Fibroblast of skin of abdomen (primary cell): ENCODE measurements at regions not wholly inside any gene's neighbourhood (a gene's known extent, or its start where the extent isn't known, plus 50 kb on each side); places are given as distances from the start of the nearest gene placed in this dataset.

Source experiments
- DNase-seq: peaks from one replicate; pipeline ENCODE4 v3.0.0-alpha.2; 2013

DNA sequence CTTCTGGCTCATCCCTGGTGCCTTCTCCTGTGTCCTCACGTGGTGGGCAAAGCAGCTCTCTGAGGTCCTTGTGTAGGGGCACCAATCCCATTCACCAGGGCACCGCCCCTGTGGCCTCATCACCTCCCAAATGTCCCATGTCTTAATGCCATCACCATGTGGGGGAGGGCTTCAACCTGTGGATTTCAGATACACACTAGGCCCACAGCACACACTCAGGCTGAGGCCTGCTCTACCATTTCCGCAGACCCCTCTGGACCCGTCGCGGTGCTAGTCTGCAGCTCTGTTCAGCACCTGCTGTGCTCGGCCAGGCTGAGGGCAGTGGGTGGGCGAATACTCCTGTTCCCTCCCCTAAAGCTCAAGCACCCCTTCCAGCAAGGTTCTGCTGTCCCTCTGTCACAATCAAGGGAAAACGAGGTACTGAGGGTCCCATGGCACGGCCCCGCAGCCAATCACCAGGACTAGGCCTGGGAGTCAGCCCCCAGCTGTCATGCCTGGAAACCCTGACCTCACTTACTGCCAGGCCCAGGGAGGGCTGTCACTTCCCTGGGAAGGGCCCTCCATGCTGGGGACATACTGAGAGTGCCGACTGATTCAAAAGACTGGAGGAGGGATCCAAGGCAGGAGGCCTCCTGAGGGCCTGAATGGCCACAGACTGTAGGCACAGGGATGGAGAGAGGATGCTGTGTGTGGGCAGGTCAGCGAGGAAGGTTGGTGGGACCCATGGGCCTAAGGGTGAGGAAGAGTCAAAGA is 123.8 kb upstream of the RET start:
- DNase-seq, result no peak

DNA sequence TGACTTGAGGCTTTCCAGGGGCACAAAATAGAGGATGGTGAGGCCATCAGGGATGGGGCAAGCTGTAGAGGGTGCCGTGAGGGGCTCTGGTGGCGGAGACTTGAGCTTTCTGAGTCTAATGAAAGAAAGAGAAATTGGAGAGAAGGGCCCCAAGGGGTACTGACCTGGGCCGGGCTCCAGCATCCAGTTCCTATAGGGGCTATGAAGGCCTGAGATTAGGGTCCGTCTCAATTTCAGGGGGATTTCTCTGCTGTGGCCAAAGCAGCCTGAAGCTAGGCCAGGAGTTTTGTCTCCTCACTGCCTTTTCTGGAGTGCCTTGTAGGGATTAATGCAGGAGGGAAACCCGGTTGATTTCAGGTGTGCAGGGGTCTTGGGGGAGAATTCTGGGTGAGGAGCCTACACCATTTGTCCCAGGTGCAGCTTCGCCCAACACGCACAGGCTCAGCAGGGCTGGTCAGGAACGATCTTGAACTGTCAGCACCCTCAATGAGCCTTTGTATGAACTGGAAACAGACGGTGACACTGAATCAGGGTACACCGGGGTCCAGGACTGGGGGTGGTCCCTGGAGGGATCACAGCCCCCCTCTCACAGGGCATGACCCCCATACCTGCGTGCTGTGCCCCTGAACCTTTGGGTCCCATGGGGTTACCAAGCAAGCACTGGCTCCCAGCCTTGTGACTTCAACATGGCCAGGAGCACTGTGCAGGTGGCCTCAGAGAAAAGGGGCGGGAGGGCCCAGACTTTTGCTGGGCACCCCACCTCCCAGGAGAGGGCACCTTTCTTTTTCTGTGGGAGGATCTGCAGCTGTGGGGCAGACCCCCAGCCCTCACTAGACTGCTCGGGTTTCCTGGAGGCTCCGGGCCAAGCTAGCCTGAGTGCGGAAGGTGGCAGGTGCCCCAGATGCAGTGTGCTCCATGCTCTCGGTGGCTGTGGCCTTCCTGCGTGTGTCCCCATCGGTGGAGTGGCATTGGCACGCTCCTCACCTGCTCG is 122.9 kb upstream of the RET start:
- DNase-seq, result no peak

DNA sequence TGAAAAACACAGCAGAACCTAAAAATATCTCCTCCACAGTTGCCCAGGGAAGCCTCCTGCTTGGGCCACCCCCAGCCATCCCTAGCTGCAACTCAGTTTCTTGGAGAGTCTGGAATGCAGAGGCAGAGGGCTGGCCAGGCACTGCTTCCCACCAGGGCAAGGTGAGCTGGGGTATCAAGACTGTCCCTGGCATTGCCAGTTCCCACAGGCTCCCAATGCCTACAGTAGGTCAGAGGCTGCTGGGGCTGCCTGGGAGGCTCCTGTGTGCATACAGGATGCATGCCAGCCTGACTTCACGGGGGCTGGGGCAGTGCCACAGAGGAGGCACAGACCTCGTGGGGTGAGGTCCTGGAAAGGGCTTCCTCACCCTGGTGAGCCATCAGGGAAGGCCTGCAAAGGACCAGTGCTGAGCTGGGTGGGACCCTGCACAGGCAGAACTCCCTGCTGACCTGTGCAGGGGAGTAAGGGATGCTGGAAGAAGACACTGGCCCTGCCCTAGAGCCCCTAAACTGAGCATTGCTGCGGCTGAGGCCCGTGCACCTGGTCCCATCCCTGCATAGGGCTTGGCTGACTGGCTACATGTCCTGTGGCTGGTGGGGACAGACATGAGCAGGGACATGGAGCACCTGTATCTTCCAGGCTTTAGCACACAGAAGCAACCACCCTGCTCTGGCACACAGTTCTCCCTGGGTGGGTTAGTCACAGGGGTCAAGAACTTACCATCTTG is 121.9 kb upstream of the RET start:
- no peak for DNase-seq

DNA sequence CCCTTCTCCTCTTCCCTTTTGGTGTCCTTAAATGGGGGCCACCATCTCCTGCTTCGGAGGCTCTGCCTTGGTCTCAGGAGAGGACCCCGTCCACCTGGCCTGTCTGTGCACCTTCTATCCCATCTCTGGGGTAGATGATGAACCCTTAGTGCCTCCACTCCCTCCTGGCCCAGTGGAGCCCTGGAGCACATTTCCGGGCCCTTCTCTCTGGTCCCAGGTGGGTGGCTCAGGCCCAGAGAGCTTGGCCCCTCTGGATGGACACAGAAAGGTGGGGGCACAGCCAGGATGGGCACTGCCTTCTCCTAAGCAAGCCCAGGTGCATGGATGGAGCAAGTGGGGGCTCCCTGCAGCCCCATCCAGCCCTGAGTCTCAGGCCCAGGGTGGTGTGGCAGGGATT is 121.4 kb upstream of the RET start:
- DNase-seq, result no peak

DNA sequence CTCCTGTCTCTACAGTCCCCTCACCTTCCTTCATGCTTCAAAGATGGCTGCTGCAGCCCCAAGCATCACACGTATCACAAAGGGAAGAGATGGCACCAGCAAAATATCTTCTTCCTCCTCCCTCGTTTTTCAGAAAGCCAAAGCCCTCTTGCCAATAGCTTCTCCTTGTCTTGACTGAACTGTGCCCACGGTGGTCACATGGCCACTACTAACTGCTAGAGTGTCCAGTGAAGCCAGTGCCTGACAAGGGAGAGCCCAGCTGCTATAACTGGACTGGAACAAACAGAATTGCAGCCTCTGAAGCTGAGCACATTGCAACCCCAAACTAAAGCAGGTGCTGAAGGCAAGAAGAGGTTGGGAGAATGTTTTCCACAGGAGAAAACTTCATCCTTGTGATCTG is 120.8 kb upstream of the RET start:
- DNase-seq, result no peak

DNA sequence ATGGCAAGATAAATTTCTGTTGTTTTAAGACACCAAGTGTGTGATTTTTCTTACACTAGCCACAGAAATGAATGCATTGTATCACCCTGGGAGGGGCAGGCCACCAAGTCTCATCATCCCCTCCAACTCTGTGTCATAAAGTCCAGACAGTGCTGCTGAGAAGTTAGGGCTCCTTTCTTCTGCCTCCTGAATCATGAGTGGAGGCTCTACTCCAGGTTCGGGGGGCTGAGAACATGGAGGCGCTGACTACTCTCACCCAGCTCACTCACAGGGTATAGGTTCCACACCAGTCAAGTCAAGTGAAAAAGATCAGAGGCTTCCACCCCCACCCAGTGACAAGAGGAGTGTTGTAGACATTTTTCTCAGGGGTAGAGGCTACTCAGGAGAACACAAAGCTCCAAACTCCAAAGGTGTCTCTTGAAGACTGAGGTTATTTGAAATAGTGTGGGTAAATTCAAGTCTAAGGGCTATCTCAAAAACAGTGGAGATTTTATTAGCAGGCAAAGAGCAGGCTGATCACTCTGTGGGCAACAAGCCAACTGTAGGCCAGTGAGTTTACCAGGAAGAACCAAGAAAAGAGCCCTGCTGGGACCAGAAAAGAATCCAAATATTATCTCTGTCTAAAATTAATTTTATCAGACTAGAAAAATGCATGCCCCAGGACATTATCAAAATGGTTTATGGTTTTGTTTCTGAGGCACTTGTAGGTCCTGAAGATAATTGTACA is 118.6 kb upstream of the RET start:
- DNase-seq, result no peak

DNA sequence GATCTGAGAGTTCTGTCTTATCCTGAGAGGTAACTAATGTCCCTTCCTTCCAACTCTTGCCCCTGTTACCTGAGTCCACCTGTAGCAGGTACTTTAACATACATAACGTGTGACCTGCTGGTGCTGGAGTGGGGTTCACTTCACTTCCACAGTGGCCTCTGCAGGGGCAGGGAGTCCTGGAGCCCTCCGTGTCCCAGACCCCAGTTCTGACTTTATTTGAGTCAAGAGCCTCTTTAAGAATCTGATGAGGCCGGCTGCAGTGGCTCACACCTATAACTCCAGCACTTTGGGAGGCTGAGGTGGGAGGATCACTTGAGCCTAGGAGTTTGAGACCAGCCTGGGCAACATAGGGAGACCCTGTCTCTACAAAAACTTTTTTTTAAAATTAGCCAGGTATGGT is 117.0 kb upstream of the RET start:
- DNase-seq, result no peak

DNA sequence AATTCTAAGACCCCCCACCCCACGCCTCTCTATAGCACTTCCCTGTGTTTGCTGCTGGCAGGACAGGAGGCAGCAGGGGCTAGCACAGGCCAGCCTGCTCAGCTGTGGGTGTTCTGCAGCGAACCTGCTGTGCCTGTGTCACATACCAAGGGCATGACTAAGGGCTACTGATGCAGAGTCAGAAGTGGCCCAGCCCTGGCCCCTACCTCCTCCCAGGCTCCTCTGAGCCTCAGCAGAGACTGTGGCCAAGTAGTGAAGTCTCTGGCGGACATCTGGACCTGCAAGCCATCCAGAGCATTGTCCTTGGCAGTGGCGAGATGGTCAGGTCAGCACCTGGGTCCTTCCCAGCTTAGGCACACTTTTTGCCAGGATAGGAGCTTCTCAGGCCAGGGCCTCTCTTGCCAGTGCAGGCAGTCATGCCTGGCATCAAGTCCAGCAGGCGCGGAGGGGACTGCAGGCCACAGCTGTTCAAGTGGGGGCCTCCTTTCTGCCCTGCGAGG is 116.3 kb upstream of the RET start:
- DNase-seq, result peak; percentile 14

DNA sequence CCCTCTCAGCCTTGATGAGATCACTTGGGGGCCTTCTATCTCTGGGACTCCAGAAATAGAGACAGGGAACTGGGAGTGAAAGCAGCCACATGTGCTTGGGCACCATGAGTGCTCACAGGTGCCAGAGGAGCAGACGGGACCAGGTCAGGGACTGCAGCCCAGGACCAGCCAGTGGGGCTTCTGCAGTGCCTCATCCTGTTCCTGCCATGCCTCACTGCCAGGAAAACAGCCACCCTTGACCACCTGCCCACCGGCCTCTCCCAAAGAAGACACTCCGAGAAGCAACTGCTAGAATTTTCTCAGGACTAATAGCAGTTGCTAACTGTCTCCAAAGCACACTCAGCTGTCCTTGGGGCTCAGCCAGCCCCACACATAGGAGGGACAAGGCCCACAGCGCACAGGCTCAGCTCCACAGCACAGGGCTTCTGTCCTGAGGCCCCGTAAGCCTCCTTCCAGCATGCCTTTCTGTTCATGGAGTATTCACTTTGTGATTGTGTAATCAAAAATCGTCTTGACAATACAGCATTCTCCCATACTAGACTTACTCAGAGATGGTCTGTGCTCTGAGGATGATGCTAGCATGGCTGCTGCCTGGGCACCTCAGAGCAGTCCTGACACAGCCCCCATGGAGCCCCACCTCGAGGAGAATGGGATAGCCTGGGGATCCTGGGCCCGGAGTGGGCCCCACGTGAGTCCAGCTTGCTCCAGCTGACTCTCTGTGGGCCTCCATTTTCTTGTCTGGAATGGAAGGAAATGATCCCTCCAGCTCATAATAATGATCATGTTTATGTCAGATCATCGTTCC is 115.7 kb upstream of the RET start:
- DNase-seq, result no peak

DNA sequence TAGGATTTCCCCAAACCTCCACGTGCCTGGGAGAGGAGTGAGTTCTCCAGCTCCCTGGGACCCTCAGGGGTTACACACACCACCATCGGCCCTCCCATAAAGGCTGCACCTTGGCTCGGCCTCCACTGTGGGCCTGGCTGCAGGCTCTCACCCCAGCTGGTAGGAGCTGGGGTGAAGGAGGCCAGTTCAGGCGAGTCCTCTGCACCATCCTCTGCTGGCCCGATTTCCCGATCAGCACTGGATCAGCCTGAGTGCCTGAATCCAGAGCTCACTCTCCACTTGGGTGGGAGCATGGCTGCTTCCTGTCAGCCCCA is 115.1 kb upstream of the RET start:
- no peak for DNase-seq

DNA sequence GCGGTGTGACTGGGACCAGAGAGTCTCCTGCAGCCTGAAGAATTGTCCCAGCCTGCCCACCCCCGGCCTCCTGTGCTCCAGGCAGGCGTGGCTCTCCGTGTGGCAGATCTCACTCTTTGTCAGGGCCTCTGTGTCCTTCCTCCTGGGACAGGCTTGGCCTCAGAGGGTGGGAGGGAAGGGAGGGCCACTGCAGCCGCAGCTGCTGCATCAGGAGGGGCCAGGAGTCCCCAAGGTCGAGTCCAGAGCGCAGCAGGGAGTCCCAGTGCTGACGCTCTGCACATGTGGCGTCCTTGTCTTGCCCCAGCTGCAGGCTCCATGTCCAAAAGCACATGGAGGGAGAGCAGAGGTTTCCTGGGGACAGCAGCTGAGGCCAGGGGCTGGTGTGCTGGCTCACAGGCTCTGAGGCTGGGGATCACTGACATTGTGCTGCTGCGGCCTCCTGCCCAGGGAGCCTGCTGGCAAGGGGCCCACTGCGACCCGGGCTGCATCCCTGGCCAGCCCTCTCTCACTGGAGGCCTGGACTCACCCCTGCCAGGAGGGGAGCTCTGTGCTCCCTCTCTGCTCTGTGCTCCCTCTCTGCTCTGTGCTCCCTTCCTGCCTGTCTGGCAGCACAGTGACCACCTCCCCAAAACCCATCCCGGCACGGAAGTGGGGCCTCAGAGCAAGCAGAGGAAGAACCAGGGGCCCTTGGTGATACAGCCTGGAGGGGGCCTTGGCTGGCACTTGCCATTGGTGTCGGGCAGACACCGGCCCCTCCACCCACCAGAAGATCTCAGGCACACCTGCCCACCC is 114.6 kb upstream of the RET start:
- no peak for DNase-seq

DNA sequence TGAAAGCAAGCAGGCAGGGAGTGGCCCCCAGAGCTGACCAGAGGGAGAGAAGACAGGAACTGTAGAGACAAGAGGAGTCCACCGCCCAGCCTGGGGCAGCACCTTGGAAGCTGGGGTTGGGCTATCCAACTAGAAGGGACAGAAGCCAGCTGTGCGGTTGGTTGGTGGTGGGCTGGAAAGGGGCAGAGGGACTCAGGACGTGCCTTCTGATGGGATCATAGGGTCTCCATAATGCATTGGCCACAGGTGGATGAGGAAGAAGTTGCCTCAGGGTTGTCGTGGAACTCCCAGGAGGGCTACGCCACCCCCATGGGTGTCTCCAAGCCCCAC is 114.0 kb upstream of the RET start:
- no peak for DNase-seq

DNA sequence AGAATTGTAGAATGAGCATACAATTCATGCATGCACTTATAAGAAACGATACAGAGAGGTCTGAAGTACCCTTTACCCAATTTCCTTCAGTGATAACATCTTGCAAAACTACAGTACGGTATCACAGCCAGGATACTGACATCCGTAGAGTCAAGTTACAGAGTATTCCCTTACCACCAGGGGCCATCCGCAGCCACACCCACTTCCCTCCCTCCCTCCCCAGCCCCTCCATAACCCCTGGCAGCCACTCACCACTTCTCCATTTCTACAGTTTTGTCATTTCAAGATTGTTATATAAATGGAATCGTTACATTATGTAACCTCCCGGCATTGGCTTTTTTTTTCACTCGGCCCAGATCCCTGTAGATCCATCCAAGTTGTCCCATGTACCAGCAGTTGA is 113.6 kb upstream of the RET start:
- no peak for DNase-seq

DNA sequence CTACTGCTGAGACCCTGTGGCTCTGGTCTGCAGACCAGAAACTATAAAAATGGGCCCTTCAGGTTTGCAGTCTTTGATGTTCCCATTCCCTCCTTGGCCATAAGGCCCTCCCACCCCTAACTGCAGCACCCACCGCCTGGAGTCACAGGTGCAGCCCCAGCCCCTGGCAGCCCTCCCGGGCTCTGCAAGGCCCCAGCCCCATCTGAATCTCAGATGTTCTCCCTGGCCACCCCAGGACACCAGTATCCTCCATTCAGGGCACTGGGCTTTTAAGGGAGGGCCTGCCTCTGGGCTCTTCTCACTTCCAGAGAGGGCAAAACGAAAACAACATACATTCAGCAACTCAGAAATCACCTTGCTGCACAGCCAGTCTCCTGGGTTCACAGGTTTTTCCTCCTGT is 107.7 kb upstream of the RET start:
- no peak for DNase-seq

DNA sequence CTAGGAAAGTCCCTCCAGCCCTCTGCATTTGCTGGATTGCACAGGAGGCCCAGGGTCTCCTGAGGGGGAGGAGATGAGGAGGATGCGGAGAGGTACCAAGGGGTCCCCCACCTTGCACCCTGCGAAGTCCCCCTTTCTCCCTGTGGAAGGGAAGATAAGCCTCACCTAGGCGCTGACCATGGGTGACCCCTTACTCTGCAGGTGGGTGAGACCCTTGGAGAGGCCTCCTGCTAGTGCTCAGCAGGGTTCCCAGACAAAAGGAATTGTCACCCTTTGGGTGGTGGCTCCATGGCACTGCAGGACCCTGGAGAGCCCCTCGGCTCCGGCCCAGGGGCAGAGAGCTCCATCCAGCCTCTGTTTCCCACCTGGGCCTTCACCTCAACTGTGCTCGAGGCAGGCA is 107.0 kb upstream of the RET start:
- DNase-seq, result no peak

DNA sequence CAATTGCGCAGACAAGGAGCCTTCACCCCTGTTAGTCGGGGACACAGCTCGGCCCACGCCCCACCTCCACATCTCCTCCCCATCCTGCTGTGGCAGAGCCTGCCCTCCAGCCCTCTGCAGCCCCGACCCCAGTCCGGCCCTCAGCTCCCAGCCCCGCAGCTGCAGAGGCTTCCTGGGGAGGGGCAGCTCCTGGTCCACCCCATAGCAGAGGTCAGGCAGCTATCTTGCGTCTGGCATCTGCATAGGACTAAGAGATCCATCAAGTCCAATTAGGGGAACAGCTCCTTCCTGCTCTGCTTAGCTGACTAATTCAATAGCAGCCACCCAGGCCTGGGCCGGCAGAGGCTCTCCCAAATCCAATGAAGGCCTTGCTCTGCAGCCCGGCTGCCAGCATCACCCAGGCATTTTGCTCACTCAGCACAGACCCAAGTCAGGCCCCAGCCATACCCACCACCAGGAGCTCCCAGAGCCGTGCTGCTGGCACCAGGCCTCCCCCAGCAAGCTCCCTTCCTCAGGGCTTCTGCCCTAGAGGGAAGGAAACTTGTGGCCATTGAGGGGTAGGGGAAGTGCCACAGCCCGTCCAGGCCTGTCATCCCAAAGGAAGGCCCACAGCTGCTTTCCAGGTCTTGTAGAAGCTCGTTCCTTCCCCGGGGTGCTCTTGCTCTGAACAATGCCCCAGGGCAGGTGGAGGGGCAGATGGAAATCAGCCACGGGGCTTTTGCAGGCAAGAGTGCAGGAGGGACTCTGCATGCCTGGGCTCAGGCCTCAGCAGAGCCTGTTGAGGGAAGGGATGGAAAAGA is 106.2 kb upstream of the RET start:
- DNase-seq, result no peak

DNA sequence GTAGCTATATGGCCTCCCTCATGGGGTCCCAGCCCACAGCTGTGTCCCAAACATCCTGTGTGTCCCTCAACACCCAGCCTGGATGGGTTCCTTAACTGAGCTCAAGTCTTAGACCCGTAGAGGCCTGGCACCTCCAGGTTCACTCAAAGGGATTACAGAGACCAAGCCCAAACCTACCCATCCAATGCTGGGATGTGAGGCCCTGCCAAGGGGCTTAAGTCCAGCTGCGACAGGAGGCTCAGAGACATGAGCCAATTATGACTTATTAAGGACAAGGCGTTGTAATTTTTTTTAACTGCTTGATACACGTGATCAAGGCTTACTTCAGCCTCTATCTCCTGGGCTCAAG is 105.6 kb upstream of the RET start:
- DNase-seq, result no peak

DNA sequence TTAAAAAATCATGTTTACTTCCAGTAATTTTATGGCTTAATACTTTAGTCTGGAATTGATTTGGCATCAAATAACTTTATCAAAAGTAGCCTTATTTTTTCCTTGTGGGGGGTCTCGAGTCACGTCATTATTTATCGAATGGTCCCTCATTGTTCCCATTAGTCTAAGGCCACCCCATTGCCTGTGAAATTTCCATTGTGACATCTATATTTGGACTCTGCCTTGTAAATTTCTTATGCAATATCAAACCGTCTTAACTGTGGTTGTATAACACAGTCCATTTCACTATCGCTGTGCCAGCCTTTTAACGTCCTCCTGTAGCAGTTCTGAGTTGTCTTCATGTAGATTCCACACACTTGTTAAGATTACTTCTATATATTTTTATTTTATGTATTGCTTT is 103.9 kb upstream of the RET start:
- no peak for DNase-seq

DNA sequence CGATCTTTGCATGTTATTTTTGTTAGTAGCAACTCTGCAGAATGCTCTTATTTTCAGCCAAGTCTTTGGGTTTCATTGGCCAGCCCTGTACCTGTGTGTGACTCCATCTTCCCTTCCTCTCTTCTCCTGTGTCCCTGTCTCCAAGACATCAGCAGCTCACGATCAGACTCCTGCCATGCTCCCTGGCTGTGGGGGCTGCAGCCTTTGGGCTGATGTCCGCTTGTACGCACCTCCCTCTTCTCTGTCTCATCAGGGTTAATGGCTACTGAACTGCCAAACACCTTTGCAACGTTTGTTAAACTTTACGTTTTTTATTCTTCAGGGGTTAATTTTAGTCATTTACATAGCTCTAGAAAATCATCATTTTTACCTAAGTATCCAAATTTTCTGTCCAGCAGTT is 103.5 kb upstream of the RET start:
- no peak for DNase-seq
